ENCODE measurements at regions not wholly inside any gene's neighbourhood (a gene's known extent, or its start where the extent isn't known, plus 50 kb on each side); places are given as distances from the start of the nearest gene placed in this dataset.

DNA sequence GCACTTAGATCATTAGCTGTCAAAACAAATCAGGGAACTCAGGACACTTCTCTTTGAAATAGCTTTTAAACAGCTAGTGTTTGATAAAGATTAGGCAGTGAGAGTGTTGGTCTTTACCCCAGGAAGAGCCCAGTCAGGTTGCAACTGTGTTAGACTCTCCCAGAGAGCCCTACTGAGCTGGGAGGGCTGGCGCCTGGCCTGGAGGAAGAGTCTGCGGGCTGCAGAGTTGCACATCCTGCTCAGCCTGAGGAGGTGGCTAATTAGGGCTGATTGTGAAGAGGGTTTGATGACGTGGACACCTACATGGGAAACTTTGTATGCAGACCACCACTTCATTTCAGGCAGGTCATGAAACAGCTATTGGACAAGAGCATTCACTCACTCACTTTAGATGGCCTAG, 112.0 kb downstream of the TMEM174 start:
- no peak for DNase-seq

DNA sequence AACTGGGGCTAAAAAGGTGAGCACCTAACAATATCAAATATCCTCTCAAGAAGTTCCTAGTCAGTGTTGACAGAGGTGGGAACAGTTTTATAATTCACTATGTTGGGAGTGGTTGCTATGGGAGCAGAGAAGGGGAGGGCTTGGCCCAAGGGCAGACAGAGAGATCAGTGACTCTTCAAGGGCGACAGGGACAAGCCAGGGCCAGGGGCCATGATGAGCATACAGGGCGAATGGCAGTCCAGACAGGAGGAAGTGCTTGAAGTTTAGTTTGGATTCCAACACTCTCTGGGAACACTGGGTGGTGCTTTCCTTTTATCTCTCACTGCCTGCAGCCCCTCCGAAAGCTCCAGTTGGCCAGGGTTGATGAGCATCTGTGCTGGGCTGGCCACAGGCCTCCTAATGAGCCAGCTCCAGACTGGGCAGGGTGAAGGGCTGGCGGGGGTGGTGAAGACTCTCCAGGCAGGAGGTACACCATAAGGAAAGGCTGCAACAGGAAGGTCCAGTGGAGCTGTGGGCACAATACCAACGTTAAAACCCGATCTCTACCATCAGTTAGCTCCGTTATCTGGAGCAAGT, 111.3 kb downstream of the TMEM174 start:
- no peak for DNase-seq

DNA sequence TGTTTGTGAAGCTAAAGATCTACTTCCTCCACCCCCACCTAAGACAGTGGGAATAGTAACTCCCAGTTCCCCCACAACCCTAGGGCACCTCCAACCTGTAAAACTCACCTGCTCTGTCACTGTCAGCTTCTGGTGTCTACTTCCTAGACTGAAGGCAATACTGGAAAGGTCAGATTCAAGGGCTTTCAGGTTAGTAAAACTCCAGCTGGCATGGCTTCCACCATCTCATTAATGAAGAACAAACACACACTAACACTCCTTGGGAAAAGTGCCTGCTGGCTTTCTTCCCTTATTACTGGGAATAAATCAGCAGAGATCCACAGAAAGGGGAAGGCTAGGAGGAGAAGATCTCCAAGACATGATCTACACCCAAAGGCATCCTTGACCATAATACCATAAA, 109.9 kb downstream of the TMEM174 start:
- DNase-seq: no peak

DNA sequence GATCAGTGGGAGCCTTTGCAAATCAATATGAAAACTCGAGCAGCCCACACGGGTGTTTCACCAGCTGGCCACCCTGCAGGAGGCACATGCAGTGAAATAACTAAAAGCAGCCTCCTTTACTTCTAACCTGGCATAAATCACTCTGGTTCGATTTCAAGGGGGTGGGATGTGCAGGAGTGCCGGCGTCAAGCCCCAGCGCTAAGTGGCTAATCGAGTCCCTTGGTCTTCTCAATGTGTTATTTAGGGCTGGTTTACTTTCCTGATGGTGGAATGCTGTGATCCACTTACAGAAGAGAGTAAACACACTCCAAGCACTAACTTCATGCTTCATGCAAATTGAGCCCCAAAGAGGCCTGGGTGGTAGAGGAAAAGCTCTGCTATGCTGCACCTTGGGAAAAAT, 109.4 kb downstream of the TMEM174 start:
- DNase-seq: no peak

DNA sequence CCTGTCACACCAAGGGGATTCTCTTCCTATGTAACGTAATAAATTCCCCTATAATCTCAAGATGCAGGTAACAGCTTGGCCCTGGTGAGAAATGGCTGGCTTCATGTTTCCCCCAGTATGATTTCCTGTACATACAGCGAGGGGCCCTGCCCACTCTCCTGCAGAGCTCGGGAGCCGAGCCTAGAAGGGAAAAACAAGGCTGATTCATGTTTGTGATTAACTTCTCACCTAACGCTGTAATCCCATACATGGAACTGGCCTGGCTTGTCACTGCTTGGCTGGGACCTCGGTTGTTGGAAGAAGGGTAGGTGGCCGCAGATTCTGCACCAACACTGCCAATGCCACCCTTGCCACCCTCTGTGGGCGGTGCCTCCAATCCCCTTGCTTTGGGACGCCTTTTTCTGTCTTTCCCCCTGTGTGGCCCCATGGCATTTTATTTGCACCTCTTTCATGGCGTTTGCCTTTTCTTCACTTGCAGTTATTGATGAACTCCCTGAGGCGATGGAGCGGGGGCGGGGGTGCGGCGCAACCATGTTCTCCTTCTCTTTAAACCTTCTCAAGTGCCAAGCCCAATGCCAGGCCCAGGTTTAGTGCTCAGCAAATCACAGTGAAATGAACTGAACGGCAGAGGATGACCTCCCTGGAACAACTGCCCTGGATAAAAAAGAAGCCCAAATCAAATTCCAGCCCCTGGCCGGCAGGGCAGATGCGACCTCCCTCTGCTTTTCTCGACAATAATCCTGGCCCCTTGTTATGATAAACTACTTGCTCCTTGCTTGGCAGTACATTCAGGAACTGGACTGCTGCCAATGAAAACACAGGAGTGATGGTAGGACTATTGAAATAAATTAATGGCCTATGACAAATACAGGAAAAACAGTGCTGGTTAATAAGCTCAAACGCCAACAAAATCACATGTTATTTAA, 108.1 kb downstream of the TMEM174 start:
- peak; percentile 23 for DNase-seq

DNA sequence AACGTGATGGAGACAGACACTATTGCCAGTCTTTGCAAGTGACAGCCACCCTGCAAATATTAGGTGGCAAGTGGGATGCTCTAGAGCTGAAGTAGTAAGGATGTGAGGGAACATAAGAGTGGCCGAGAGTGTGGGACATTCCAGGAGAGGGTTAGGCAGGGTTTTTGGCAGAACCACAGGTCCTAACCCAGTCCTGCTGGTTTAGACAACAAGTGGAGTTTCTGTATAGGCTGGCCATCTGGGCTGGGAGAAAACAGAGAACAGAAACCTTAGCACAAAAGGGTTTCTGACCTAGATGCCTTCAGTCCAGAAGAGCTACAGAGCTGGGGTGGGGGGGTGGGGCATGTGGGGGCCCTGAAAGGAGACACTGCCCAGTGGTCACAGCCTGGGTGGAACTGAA, 107.4 kb downstream of the TMEM174 start:
- DNase-seq: no peak

DNA sequence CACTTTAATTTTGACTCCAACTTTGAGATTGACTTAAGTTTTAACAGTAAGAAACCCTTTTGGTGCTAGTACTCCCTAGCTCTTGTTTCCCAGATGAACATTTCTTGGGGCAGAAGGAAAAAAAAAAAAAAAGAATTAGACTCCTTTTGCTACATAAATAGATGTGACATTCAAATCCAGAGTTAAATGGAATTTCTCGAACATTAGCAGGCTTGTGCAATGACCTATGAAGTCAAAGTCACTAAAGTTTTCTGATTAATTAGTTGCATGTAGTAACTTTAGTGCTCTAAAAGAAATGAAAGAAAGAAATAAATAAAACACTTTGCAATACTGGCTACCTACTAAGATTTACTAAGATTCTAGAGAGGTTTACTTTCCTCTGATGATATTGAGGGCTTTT, 106.8 kb downstream of the TMEM174 start:
- DNase-seq: no peak

DNA sequence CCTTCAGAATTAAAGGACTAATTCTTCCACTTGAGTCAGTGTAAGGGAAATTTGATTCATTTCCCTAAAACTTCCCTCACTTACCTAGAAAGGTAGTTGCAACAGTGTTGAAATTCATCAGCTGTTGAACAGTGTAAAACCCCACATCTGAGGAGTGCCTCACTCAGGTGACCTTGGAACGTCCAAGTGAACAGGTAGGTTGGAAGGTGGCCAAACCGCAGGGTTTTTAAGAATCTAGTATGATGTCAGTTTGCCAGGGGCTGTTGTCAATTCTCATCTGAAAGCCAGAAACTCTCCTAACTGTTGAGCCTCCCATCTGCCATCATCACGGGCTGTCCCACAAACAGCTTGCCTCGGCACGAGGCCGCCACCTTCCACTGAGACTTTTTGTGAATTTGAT, 105.7 kb downstream of the TMEM174 start:
- no peak for DNase-seq

DNA sequence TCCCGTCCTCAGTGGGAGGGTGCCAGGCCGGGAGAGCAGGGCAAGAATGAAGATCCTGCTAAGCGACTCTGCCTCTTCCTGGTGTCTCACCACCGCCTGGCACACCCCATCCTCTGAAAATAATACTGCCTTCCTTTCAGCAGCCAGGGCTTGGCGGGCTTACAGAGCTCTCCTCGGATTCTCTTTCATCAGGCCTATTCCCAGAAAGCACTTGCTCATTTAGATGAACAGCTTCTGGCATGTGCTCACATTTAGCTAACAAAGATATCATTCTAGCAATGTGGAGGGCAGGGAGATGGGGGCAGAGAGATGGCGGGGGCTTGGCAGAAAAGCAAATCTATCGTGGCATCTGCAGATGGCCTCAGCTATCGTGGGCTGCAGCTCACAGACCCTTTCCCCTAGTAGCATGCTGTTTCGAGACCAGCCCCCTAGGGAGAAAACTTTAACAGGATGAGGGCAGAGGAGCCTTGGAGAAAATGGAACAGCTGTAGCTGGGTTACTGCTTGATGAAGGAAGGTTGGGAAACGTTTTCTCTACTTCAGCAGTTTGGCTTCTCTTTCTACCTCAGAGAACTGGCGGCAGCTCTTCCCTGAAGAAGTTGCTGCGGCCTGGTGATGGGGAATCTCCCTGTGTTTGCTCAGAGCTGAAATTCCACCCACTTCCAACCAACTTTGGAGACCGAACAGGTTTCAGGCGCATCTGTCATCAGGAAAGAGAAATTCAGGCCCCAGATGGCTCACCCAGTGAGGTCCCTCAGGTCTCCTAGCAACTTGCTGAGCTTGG, 102.1 kb downstream of the TMEM174 start:
- peak; percentile 82 for DNase-seq

DNA sequence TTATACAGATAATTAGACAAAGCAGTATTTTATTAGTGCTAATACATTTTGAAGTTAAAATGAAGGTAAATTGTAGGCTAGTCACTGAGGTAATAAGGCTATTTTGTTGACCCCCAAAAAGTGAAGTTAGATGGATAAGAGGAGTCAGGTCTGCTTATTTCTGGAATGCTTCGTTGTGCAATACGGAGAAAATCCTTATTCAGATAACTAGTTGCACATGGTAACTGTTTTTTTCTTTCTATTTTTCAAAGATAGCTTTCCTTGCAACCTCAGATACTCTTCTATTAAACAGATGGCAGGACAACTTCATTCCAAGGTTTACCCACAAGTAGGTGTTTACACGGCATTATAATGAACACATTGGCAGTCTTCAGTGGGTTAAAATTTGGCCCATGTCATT, 101.1 kb downstream of the TMEM174 start:
- no peak for DNase-seq

DNA sequence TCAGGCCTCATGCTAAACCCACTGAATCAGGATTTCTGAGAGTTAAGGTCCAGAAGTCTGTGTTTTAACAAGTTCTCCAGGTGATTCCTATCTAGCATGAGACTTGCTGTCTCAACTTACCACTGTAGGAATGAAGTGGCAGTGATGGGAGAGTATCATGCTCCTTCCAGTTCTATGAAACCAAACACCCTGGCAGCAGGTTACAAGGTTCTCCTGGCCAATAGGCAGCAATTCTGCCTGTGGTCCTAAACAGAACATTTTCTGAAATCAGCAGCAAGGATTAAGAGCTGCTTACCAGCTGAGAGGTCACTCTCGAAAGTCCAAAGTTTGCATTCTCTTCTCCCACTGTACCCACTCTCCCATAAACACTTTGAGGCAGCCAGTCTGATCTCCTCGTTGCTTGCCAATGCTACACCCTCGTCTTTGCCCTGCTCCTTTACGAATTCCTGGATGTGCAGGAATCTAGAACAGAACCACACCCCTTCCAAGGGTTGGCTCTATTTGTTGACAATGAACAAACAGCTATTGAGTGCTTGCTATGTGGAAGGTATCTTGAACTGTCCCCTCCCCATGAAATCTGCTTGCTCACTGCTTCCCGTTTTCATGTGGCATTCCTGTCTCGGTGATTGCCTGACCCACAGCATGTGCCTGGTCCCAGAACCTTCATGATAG, 100.5 kb downstream of the TMEM174 start:
- DNase-seq: no peak

DNA sequence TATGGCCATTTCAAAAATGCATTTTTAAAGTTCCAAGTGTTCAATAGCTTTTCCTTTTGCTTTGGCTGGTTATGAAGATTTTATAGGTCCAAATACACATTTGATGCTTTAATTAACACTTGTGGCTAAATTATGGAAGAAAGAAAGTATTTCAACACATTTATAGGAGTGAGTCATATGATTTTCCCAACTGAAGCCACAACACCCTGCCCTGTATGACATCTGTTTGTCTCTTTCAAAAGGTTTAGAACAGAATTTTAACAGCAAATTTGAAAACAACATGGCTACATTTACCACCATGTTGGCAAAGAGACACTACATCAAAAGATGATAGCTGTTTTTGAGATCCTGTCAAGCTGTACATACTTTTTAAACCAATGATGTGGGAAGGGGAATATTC, 99.4 kb downstream of the TMEM174 start:
- no peak for DNase-seq

DNA sequence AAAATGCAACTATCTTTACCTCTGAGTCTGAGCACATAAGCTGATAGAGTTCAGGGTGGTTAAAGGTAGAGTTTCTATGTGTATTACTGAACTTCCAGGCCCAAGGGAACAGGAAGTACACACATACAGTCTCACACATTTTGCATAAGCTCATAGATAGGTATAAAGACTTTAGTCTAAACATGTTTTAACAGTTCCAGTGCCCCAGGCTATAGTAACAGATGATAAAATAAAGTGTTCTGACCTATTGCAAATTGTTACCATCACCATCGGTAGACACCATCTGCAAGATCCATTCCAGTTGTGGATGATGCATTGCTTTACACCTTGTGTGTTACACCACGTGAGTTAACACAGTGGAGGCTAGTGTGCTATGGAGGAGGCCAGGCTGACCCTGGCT, 95.8 kb downstream of the TMEM174 start:
- no peak for DNase-seq

DNA sequence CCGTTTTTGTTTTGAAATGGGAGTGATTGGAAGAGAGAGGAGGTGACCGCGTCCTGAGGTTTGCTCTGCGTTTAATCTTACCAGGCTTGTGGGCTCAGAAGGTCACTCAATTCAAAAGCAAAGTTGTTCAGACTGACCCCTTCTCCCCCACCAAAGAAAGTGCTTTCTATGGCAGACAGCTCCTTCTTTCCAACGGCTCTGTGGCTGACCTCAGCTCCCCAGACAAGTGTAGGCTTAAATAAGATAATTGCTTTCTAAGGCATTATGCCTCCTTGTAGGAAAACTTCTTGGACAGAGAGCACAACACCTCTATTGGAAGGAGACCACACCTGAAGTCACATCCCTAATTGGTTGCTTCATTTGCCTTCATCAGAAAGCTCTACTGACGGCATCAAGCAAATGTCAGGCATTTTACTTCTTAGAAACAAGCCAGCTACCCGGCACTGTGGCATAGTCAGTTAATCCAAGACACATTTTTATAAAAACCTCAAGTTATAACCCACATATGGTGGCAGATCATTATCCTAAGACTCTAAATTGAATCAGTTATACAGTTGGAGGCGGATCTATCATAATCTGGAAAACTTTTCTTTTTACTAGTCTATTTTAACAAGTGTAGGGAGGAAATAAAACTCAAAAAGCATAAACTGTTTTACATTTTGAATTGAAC, 94.9 kb downstream of the TMEM174 start:
- no peak for DNase-seq

DNA sequence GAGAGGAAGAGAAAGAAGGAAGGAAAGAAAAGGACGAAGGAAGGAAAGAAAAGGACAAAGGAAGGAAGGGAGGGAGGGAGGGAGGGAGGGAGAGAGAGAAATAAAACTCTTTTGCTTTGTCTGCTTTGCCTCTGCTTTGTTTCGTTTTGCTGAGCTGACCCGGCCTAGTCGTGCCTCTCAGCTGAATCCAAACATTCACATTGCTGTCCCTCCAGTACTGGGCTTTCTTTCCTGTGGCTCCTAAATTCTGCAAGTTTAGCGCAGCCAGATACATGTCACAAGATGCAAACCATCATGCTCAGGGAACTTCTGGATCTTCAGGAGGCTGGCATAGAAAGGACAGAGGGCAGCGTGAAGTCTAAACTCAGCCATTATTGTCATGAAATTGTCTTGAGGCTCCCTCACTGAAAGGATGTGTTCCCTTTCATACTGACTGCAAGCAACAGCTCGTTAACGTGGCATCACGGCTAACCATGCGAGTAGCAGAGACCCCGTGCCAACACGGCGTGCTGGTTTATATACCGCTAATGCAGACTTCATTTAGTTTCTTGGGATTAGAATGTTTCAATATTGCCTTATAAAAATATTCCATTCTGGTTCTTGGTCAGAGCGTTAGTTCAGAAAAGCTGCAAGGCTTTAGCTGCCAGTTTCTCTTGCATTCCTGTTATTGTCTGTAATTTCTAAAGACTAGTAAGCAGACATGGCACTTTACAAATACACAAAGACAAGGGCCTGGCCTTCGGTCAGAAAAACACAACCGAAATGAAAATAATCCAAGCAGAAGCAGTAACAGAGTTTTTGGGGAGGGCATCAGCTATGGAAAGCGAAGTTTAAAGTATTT, 94.2 kb downstream of the TMEM174 start:
- no peak for DNase-seq

DNA sequence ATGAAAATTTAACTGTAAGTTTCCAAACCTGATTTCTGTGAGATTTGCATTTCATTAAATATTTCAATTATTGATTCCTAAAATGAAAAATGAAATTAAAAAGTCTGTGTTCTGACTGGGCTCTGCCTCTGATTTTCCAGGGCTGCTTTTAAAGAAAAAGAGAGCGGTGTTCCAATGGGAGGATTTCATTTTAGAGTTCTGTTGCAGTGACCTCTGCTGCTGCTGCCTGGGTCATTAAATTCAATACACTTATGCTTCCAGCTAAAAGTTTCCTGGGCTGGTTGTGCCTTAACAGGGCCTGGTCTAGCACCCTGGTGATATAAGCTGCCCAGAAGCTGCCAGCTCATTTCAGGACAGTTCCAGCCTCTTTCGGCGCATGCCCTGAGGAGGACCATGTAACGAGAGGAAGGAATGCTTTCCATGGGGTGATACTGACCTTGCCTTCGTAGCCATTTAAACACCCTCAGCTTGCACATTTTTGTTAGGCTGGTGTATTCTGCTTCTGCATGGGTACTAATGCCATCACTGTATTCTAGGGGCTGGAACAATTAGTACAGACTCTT, 93.3 kb downstream of the TMEM174 start:
- DNase-seq: no peak

DNA sequence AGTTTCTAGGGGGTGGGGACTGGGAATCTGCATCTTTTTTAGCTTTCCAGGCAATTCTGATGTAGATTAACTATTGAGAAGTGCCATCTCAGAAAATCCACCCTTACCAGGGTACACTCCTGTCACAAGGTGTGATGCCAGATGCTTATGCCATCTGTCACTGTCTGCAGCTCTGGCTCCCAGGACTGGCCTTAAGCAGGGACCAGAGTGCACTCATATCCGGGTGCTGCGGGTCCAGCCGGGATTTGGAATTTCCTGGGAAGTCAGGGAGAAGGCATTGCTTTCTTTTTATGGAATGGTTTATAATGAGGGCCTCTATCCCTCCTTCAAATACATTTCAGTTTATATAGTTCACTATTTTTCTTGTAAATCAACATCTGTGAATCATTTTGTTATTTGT, 92.6 kb downstream of the TMEM174 start:
- peak; percentile 99 for DNase-seq

DNA sequence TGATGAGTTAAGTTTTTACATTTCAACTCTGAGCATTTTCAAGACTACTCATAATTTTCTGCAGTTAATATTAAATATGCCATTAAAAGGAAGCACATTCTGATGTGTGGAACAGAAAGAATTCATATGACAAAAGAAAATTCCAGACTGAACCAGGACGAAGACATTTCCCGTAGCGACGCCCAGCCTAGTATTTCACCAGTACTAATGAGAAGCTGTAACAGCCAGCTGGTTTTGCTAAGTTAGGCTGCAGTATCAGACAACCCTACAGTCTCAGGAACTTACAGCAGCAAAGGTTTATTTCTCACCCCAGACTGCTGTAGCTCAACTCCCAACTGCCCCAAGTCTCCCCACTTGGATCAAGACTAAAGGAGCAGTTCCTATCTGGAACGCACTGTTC, 91.6 kb downstream of the TMEM174 start:
- DNase-seq: no peak

DNA sequence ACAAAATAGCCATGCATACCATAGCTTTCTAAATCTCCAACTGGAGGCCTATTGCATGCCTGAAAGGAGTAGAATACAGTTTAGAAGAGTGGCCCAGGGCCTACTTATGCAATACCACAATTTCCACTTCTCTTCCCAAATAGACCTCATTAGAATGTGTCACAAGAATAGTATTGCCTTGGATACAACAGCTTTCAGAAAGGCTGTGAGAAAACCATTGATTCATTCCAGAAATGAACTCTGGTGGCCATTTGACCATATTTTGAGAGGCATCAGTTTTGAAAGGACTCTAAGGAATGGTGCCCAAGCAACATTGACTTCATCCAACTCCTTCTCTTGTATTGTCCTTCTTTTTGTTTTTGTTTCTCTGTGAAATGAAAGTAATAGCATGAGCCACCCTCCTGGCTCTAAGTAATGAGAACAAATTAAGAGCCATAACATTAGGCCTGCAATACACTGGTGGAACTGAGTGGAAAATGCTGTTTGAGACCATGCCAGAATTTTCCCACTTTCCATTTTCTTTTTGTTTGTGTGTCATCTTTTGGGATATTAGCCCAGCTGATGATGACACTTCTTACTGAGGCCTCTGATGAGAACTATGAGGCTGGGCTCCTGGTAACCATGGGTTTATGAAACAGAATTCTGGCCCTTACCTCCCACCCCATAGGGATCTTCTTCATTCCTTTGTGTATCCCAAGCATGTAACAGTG, 90.2 kb downstream of the TMEM174 start:
- no peak for DNase-seq

DNA sequence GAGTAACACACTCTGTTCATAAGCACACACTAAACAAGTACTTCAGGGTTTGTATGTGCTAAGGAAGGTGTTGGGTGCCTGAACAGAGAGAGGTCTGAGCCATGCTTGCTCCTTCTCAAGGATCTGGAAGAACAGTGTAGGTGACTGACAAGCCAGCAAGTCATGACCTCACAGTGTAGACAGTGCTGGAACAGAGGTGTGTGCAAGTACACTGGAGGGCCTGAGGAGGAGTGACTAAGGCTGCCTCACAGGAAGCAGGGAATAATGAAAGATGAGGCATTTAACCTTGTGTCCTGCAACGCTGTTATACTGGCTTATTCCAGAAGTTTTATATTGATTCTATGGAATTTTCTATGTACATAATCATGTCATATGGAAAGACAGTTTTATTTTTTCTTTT, 83.9 kb downstream of the TMEM174 start:
- DNase-seq: no peak

DNA sequence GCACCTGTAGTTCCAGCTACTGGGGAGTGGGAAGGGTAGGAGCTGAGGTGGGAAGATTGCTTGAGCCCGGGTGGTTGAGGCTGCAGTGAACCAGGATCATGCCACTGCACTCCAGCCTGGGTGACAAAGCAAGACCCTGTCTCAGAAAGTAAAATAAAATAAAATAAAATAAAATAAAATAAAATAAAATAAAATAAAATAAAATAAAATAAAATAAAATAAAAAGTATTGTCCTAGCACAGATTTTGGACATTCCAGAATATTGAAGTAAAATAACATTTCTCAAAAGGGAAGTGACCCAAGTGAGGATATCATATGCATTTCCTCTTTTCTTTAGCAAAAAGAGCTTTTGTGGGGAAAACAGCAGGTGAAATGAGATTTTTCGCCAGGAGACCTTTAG, 83.5 kb downstream of the TMEM174 start:
- no peak for DNase-seq

Measured in NCI-H524 treated with DMSO at 0.1 percent for 48 hours (cell line).